GM12878 (cell line): ENCODE measurements at regions not wholly inside any gene's neighbourhood (a gene's known extent, or its start where the extent isn't known, plus 50 kb on each side); places are given as distances from the start of the nearest gene placed in this dataset.

Experiments
- ATAC-seq: fragments of 200-7000 bp; cut with Tn5 transposase; 3 replicates; pipeline ENCODE4 v1.9.1; 2020; ENCODE audit warnings: mild to moderate bottlenecking, moderate library complexity
- BruUV-seq: library from RNA; stranded (reverse); fragments of 400-500 nt; replicated peaks from 2 replicates; lab custom pipeline; 2021; lab: Mats Ljungman, UMichigan
- CTCF ChIA-PET: fragments of 300-600 bp; sonication (Branson Sonifier 250); formaldehyde crosslinking; extraction: SDS; loops from one replicate; lab custom pipeline; 2021; ENCODE audit warnings: inconsistent platforms; lab: Yijun Ruan, JAX
- POLR2A ChIA-PET: fragments of 350-600 bp; formaldehyde crosslinking; extraction: SDS; loops from one replicate; lab custom pipeline; 2021; ENCODE audit warnings: inconsistent platforms; lab: Charles Lee
- RAD21 ChIA-PET: fragments of 300-600 bp; sonication (Branson Sonifier 250); formaldehyde crosslinking; loops from one replicate; lab custom pipeline; 2023; ENCODE audit warnings: antibody characterized with exemption; ENCODE audit not compliant: unreplicated experiment; lab: Charles Lee
- SMC1A ChIA-PET: fragments of 300-600 bp; sonication (Branson Sonifier 250); formaldehyde crosslinking; loops from one replicate; lab custom pipeline; 2023; ENCODE audit not compliant: unreplicated experiment, uncharacterized antibody; lab: Charles Lee
- DNase-seq: peaks from one replicate; pipeline ENCODE4 v3.0.0-alpha.2; 2011; ENCODE audit warnings: low read depth, low spot score
- FAIRE-seq: peaks from 3 replicates; lab custom pipeline; 2011; peaks lifted over from hg19 to GRCh38; lab: Jason Lieb, UNC
- H2AFZ ChIP-seq: 2 replicates; pipeline ENCODE4 v1.6.0; 2011; ENCODE audit warnings: low read depth, low read length, control low read depth; ENCODE audit not compliant: control insufficient read depth
- H3K27ac ChIP-seq: 2 replicates; pipeline ENCODE4 v1.5.1; 2011; ENCODE audit warnings: control low read depth; ENCODE audit not compliant: control insufficient read depth, insufficient read depth
- H3K27me3 ChIP-seq, 2 experiments: replicated peaks in 1 of 2; 2 replicates each; pipeline versions ENCODE4 v1.6.0 to v1.6.1; 2011; ENCODE audit warnings: low read length in 1 of 2; ENCODE audit not compliant: control insufficient read depth in 2 of 2, insufficient read depth in 2 of 2
- H3K36me3 ChIP-seq, 2 experiments: 2 replicates each; pipeline ENCODE4 v1.5.1; 2011; ENCODE audit warnings: low read length in 1 of 2; ENCODE audit not compliant: control insufficient read depth in 2 of 2, insufficient read depth in 2 of 2
- H3K4me1 ChIP-seq: 2 replicates; pipeline ENCODE4 v1.6.1; 2011; ENCODE audit warnings: mild to moderate bottlenecking, low read length, moderate library complexity, mixed read lengths; ENCODE audit not compliant: control insufficient read depth, insufficient read depth
- H3K4me2 ChIP-seq: 2 replicates; pipeline ENCODE4 v1.6.0; 2011; ENCODE audit warnings: control low read depth; ENCODE audit not compliant: control insufficient read depth, insufficient read depth
- H3K4me3 ChIP-seq: fragments of 200-600 bp; sonication (generic); 2 replicates; pipeline ENCODE4 v1.5.1; 2016
- H3K79me2 ChIP-seq: 2 replicates; pipeline ENCODE4 v1.6.0; 2011; ENCODE audit warnings: low read length; ENCODE audit not compliant: control insufficient read depth, insufficient read depth
- H3K9ac ChIP-seq: 2 replicates; pipeline ENCODE4 v1.8.0; 2011; ENCODE audit warnings: low read length, control low read depth, mixed read lengths; ENCODE audit not compliant: control insufficient read depth, insufficient read depth
- H3K9me3 ChIP-seq: replicated peaks from 3 replicates; pipeline ENCODE4 v1.5.1; 2011; ENCODE audit warnings: mild to moderate bottlenecking, low read length; ENCODE audit not compliant: control insufficient read depth, insufficient read depth
- H4K20me1 ChIP-seq: 2 replicates; pipeline ENCODE4 v1.6.0; 2011; ENCODE audit not compliant: control insufficient read depth, insufficient read depth
- CHD4 ChIP-seq: fragments of 200-600 bp; sonication (generic); IDR thresholded peaks from 2 replicates; pipeline ENCODE4 v1.6.1; 2016; ENCODE audit warnings: mild to moderate bottlenecking
- CUX1 ChIP-seq: IDR thresholded peaks from 2 replicates; pipeline ENCODE4 v1.6.1; 2012; ENCODE audit warnings: improper control_type of control experiment, low read depth, low read length; ENCODE audit not compliant: insufficient replicate concordance
- E2F8 ChIP-seq: fragments of 450-650 bp; IDR thresholded peaks from 2 replicates; pipeline ENCODE4 v1.6.1; 2018; ENCODE audit warnings: mild to moderate bottlenecking, low read depth, moderate library complexity; ENCODE audit not compliant: partially characterized antibody
- IKZF2 ChIP-seq, 2 experiments: fragments of 450-650 bp; IDR thresholded peaks; 2 replicates each; pipeline ENCODE4 v1.6.1; 2017; ENCODE audit warnings: mild to moderate bottlenecking in 2 of 2, moderate library complexity in 2 of 2
- MEF2B ChIP-seq: fragments of 450-650 bp; IDR thresholded peaks from 2 replicates; pipeline ENCODE4 v1.6.1; 2018; ENCODE audit warnings: mild to moderate bottlenecking, moderate library complexity; ENCODE audit not compliant: partially characterized antibody, poor library complexity, severe bottlenecking
- RCOR1 ChIP-seq: conservative IDR thresholded peaks from 2 replicates; pipeline ENCODE4 v1.6.1; 2012; ENCODE audit warnings: low read depth, low read length, improper control_type of control experiment
- RFX5 ChIP-seq: IDR thresholded peaks from 2 replicates; pipeline ENCODE4 v1.6.1; 2011; ENCODE audit warnings: low read depth, low read length, improper control_type of control experiment
- SMAD5 ChIP-seq: IDR thresholded peaks from 2 replicates; pipeline ENCODE4 v1.6.1; 2016; ENCODE audit warnings: antibody characterized with exemption, low read depth
- WGBS: methylation state at CpG from one replicate; pipeline ENCODE4 v1.1.6; 2016; ENCODE audit warnings: low lambda C conversion rate; ENCODE audit not compliant: insufficient replicate concordance, insufficient coverage; ENCODE audit errors: missing lambda C conversion rate; 5-methylcytosine and 5-hydroxymethylcytosine counted together
- in situ Hi-C: fragments of 300-500 bp; cut with MboI; formaldehyde crosslinking; loops from 9 replicates; pipeline ENCODE4 v1.14.3; 2018; ENCODE audit warnings: mixed read lengths
- intact Hi-C: fragments of 100-400 bp; cut with micrococcal nuclease; formaldehyde crosslinking; loops from one replicate; pipeline ENCODE4 v1.14.2; 2022; ENCODE audit not compliant: unreplicated experiment
- TF ChIP-seq, protein P1 (sequence below): fragments of 450-650 bp; IDR thresholded peaks from 2 replicates; pipeline ENCODE4 v1.6.1; 2017; ENCODE audit warnings: borderline replicate concordance

GRCh38 chr22:27278946-27279345 lies 522.6 kb downstream of the MN1 start:
- H3K27ac ChIP-seq, result no peak overlapping the region
- no peaks in the 10 kb centered on the region for H3K4me1 ChIP-seq
- DNase-seq, result no peak
- H4K20me1 ChIP-seq, result no peaks in the 10 kb centered on the region
- BruUV-seq, result no TSS peak
- ChIA-PET POLR2A (no interaction called here), CTCF (no interaction called here), RAD21 (no interaction called here), SMC1A (no interaction called here)
- no peak for TF ChIP-seq RFX5
- no peak for TF ChIP-seq E2F8
- TF ChIP-seq CHD4, result no peak
- no peak for TF ChIP-seq MEF2B
- TF ChIP-seq RCOR1, result no peak
- TF ChIP-seq, protein P1, sequence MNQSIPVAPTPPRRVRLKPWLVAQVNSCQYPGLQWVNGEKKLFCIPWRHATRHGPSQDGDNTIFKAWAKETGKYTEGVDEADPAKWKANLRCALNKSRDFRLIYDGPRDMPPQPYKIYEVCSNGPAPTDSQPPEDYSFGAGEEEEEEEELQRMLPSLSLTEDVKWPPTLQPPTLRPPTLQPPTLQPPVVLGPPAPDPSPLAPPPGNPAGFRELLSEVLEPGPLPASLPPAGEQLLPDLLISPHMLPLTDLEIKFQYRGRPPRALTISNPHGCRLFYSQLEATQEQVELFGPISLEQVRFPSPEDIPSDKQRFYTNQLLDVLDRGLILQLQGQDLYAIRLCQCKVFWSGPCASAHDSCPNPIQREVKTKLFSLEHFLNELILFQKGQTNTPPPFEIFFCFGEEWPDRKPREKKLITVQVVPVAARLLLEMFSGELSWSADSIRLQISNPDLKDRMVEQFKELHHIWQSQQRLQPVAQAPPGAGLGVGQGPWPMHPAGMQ, result no peak
- no peak for TF ChIP-seq CUX1
- TF ChIP-seq IKZF2 (IDR thresholded peaks at IDR 0.05), result no peak
- no peak for TF ChIP-seq SMAD5
- no peaks in the 10 kb centered on the region for H3K36me3 ChIP-seq
- no peaks in the 10 kb centered on the region for H3K27me3 ChIP-seq
- ATAC-seq, result no peak
- no peak overlapping the region for H3K9ac ChIP-seq
- WGBS, result 13% methylated on average over 2 of the region's 2 CpGs
- H3K4me3 ChIP-seq, result no peak overlapping the region
- intact Hi-C loops (no loop called here), in situ Hi-C loops (no loop called here)
- H3K4me2 ChIP-seq, result no peak overlapping the region
- no peak overlapping the region for H2AFZ ChIP-seq
- no peaks in the 10 kb centered on the region for H3K9me3 ChIP-seq
- no peak for FAIRE-seq
- no peaks in the 10 kb centered on the region for H3K79me2 ChIP-seq
